Thymus (tissue), 11 donors: ENCODE measurements at regions not wholly inside any gene's neighbourhood (a gene's known extent, or its start where the extent isn't known, plus 50 kb on each side); places are given as distances from the start of the nearest gene placed in this dataset.

ENCODE experiments used
- DNase-seq, 9 donors: peaks; one replicate each; pipeline ENCODE4 v3.0.0-alpha.2; 2013; ENCODE audit warnings: low spot score in 9 of 9, low read depth in 6 of 9, missing footprints in 1 of 9
- H3K27ac ChIP-seq, 2 donors: one replicate each; pipeline ENCODE4 v1.5.1; 2013; ENCODE audit warnings: control low read depth in 1 of 2, low read depth in 1 of 2, low read length in 1 of 2, mild to moderate bottlenecking in 1 of 2, moderate library complexity in 1 of 2
- H3K27me3 ChIP-seq, 2 donors: one replicate each; pipeline ENCODE4 v1.5.1; 2013; ENCODE audit warnings: low read length in 1 of 2; ENCODE audit not compliant: control insufficient read depth in 2 of 2, insufficient read depth in 1 of 2
- H3K36me3 ChIP-seq, 2 donors: one replicate each; pipeline ENCODE4 v1.5.1; 2013; ENCODE audit warnings: low read length in 1 of 2, mild to moderate bottlenecking in 1 of 2, moderate library complexity in 1 of 2; ENCODE audit not compliant: control insufficient read depth in 2 of 2, insufficient read depth in 2 of 2
- H3K4me1 ChIP-seq, 2 donors: one replicate each; pipeline ENCODE4 v1.5.1; 2013; ENCODE audit warnings: low read length in 2 of 2; ENCODE audit not compliant: control insufficient read depth in 2 of 2, insufficient read depth in 2 of 2
- H3K4me3 ChIP-seq, 2 donors: one replicate each; pipeline ENCODE4 v1.5.1; 2013; ENCODE audit warnings: low read length in 2 of 2, control low read depth in 1 of 2, mild to moderate bottlenecking in 1 of 2
- H3K9me3 ChIP-seq, 2 donors: one replicate each; pipeline ENCODE4 v1.5.1; 2013; ENCODE audit warnings: low read length in 1 of 2, mild to moderate bottlenecking in 1 of 2; ENCODE audit not compliant: control insufficient read depth in 2 of 2, insufficient read depth in 1 of 2
- WGBS: extraction: QIAGEN DNeasy Blood & Tissue Kit; methylation state at CpG from one replicate; pipeline ENCODE4 v1.1.7; 2013; 5-methylcytosine and 5-hydroxymethylcytosine counted together
- donor health status: healthy.

DNA sequence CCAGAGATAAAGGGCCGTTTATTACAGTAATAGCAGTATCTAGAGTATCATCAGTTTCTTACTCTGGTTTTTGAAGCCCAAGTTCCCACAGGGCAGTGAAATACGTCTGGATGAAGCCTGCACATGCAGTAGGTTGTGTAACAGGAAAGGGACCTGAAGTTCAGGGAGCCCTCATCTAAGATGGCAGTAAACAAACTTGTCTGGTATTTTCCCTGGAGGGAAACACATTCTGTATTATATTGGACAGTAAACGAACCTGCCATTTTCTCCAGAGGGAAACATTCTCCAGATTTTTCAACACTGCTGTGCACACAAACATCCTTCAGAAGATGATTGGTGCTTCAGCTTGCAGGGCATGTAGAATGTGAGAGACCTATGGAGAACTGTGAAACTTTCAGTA is 189.9 kb downstream of the TFEC start:
- 74% methylated on average over 3 of the region's 3 CpGs for whole genome bisulfite sequencing
- Histone ChIP-seq H3K9me3 (no peaks in the 10 kb centered on the region), H3K4me1 (no peaks in the 10 kb centered on the region), H3K27ac (no peak overlapping the region), H3K4me3 (no peak overlapping the region), H3K36me3 (no peaks in the 10 kb centered on the region), H3K27me3 (no peaks in the 10 kb centered on the region)
- no peak for DNase-seq

DNA sequence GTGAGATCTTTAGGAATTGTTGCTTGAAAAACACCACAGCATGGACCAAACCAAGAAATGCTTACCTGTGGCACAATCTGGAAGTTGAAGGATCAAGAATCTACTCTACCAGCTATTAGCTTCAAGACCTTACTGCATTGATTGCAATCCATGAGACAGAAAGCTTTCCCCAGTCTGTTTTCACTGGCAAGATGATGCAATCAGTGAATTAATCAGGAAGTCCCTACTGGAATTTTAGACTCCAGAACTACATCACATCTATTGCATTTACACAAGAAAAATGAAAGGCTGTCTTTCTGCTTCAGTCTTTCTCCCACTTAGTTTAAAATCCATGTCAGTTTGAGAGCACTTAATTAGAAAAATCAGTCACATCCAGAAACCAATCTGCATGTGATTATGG is 191.7 kb downstream of the TFEC start:
- Histone ChIP-seq H3K9me3 (no peaks in the 10 kb centered on the region), H3K27me3 (no peaks in the 10 kb centered on the region), H3K36me3 (no peaks in the 10 kb centered on the region), H3K4me3 (no peak overlapping the region), H3K4me1 (no peaks in the 10 kb centered on the region), H3K27ac (no peak overlapping the region)
- no peak for DNase-seq

DNA sequence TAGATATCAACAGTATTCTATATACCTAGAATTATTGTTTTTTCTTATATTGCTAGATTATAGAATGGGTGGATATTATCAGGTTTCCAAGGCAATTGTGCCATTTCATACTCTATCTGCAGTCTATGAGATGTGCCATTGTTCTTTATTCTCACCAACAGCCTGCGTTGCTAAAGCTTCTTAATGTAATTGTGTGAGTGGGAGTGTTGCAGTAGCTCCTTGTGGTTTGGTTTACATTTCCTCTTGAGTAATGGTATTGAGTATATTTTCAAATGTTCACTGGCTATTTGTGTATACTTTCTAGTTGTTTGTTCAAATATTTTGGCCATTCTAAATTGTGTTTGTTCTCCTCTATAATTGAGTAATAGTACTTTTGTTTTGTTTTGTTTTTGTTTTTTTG is 199.2 kb downstream of the TFEC start:
- H3K27ac ChIP-seq, result no peak overlapping the region
- no peak for DNase-seq
- H3K4me1 ChIP-seq, result no peaks in the 10 kb centered on the region
- no peaks in the 10 kb centered on the region for H3K9me3 ChIP-seq
- H3K27me3 ChIP-seq, result no peaks in the 10 kb centered on the region
- 79% methylated on average over 1 of the region's 1 CpG for WGBS
- H3K36me3 ChIP-seq, result no peaks in the 10 kb centered on the region
- no peak overlapping the region for H3K4me3 ChIP-seq

DNA sequence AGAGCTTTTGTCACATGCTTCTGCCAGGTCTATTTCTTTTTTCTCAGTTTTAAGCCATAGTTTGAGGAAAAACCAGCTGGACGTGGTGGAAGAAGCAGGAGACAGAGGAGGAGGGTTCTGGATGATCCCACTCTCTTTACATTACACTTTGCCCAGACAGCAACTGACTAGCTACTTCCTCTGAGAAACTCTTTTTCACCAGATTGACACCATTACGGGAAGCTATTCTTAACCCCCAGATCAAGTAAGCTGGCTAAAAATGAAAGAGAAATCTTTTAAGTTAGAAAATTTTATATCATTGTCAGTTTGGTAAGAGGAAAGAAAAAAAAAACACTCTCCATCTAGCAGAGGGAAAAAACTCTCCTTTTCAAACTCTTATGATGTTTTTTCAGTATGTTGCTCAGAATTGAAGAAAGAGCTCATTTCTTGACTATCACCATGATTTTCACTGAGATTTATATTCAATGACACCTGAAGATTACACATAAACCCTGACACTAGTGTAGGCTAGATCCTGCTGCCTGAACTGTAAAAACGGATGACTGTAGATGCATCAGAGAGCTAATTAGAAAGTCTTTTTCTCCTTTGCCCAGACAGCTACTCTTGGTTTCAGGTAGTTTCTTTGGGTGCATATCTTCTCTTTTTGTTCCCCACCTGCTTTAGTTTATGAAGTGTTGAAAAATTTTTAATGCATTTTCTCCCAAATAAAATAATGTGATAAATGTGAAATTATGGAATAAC is 203.1 kb downstream of the TFEC start:
- H3K27me3 ChIP-seq, result no peaks in the 10 kb centered on the region
- no peaks in the 10 kb centered on the region for H3K36me3 ChIP-seq
- DNase-seq, result no peak
- H3K27ac ChIP-seq, result no peak overlapping the region
- no peak overlapping the region for H3K4me3 ChIP-seq
- WGBS, result 73% methylated on average over 3 of the region's 3 CpGs
- no peaks in the 10 kb centered on the region for H3K4me1 ChIP-seq
- H3K9me3 ChIP-seq, result no peaks in the 10 kb centered on the region

DNA sequence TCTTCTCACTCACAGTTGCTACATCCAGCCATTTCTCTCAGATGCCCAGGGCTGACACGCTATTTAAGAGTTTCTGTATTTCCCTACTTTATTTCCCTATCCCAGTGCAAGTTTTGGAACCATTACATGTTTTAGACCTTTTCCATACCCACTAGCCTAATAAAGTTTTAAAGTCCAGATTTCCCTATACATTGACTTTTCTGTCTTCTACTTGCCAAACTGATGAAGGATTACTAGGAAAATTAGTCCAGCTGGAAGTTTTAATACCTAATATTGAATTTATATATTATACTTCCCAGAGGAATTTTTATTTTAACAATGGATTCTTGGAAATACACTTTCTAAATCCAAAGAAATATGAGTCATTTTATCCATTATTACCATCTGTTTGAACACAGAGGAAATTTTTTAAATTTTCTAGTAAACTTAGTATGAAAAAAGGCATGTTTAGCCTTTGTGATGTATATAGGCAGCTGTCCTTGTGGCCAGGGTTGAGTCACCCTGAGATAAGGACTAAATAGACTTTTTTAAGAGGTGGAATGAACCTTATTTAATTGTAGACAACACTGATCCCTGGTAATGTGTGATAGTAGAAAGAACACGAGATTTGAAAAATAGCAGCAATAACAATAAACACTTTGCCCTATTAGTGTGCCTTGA is 205.0 kb downstream of the TFEC start:
- Histone ChIP-seq H3K27me3 (no peaks in the 10 kb centered on the region), H3K27ac (no peak overlapping the region), H3K4me3 (no peak overlapping the region), H3K4me1 (no peaks in the 10 kb centered on the region), H3K36me3 (no peaks in the 10 kb centered on the region), H3K9me3 (no peaks in the 10 kb centered on the region)
- DNase-seq, result no peak
- WGBS, result 93% methylated on average over 2 of the region's 2 CpGs

DNA sequence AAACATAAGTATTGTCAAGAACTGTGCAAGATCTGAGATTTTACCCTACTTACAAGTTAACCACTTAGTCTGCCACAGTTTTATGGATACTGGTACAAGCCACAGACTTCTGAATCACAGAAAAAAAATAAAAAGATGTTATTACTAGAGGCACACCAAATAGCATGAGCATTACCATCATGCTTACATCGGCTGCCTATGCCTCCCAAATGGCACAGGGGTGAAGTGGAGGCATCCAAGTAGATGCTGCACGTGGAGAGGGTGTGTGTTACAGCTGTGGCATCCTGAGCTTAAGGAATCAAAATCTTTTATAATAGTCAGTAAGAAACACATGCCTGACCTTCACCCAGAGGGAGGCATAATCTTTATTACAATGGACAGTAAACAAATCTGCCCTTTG is 207.8 kb downstream of the TFEC start:
- Histone ChIP-seq H3K36me3 (no peaks in the 10 kb centered on the region), H3K4me1 (no peaks in the 10 kb centered on the region), H3K9me3 (no peaks in the 10 kb centered on the region), H3K27me3 (no peaks in the 10 kb centered on the region), H3K27ac (no peak overlapping the region), H3K4me3 (no peak overlapping the region)
- DNase-seq, result no peak
- WGBS, result 83% methylated on average over 2 of the region's 2 CpGs

DNA sequence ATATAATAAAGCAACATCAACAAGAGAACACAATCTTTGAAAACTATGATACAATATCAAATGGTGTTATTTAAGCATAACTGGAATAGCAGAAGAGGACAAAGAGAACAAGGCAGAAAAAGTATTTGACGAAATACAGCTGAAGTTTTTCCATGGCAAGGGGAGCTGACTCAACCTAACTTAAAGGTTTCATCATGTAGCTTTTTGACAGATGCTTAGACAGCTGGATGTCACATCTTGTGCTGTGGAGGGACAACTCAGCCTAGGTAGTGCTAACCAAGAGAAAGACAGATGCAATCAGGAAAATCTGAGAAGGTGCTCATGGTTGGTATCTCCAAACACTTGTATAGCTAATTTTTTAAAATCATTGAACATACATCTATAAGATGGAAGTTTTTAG is 208.2 kb downstream of the TFEC start:
- Histone ChIP-seq H3K36me3 (no peaks in the 10 kb centered on the region), H3K4me1 (no peaks in the 10 kb centered on the region), H3K27me3 (no peaks in the 10 kb centered on the region), H3K4me3 (no peak overlapping the region), H3K9me3 (no peaks in the 10 kb centered on the region), H3K27ac (no peak overlapping the region)
- WGBS, result 44% methylated on average over 1 of the region's 1 CpG
- DNase-seq, result no peak

DNA sequence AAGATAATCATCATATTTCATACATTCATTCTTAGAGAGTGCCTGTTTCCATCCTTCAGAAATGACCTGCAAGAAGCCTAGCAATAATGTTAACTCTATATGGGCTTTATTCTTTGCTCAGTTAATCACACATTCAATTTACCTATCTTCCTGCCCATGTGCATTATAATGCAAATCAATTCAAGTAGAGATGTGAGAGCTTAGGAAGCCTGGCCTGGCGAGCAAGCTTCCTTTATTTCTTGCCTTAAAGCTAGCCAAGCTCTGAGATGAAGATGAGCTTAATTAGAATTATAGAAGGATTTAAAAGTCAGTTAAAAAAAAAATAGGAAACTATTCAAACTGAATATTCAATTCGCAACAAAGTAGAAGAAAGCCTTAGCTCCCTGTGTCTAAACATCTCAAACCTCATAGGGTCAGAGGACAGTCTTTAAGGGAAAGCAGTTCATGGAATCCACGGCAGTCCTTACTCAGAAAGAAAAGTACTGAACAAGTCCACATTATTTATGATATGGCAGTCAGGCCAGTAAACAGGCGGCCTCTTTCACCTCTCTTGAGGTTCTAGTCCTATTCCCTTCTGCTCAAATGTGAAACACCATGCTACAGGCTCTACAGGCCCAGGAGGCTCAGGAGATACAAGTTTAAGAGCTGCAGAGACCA is 214.1 kb downstream of the TFEC start:
- WGBS, result 89% methylated on average over 4 of the region's 4 CpGs
- Histone ChIP-seq H3K4me3 (no peak overlapping the region), H3K36me3 (no peaks in the 10 kb centered on the region), H3K9me3 (no peaks in the 10 kb centered on the region), H3K27ac (no peak overlapping the region), H3K4me1 (no peaks in the 10 kb centered on the region), H3K27me3 (no peaks in the 10 kb centered on the region)
- DNase-seq, result no peak

DNA sequence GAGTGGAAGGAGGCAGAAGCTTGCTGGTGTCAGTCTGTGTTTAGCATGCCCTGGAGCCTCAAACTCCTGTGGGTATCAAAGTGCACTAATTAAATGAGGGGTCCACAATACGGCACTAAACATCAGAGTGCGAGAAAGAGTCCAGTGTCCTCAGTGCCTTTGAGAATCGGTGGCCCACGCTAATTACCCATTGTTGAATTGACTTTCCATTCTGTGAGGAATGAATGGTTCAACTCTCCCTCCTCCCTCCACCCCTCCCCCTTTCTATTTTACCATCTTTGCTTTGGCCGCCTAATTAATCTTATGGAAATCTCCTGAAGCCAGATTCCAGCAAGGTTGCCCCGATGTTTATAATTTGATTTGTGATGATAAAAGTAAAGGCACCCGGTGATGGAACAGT is 217.8 kb downstream of the TFEC start:
- no peak for DNase-seq
- H3K4me1 ChIP-seq, result no peaks in the 10 kb centered on the region
- no peak overlapping the region for H3K4me3 ChIP-seq
- WGBS, result 89% methylated on average over 7 of the region's 7 CpGs
- H3K36me3 ChIP-seq, result no peaks in the 10 kb centered on the region
- no peaks in the 10 kb centered on the region for H3K9me3 ChIP-seq
- no peaks in the 10 kb centered on the region for H3K27me3 ChIP-seq
- H3K27ac ChIP-seq, result no peak overlapping the region
